SU-DHL-6 (cell line): ENCODE measurements at regions not wholly inside any gene's neighbourhood (a gene's known extent, or its start where the extent isn't known, plus 50 kb on each side); places are given as distances from the start of the nearest gene placed in this dataset.

Source experiments
- EZH2phosphoT487 ChIP-seq: fragments of 200-600 bp; sonication (generic), shearing (Covaris generic); conservative IDR thresholded peaks from 2 replicates; pipeline ENCODE4 v1.6.1; 2018; ENCODE audit warnings: mild to moderate bottlenecking, antibody characterized with exemption, low read length, moderate library complexity, mixed read lengths
- TF ChIP-seq, protein P1 (sequence below): fragments of 200-600 bp; sonication (generic); IDR thresholded peaks from one replicate; pipeline ENCODE4 v1.5.1; 2017; ENCODE audit warnings: antibody characterized with exemption, mild to moderate bottlenecking, low read length, moderate library complexity; ENCODE audit not compliant: insufficient read depth, poor library complexity, severe bottlenecking

DNA sequence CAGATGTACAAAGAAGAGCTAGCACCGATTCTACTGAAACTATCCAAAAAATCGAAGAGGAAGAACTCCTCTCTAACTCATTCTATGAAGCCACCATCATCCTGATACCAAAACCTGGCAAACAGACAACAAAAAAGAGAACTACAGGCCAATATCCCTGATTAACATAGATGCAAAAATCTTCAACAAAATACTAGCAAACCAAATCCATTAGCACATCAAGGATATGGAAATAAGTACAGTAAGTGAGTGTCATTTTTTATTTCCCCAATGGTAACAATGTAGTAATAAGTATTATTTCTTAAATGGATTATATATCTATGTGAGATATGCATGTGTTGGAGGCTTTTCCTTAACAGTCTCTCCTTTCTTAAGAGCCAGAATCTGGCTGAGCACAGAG, 134.5 kb upstream of the SMLR1 start:
- TF ChIP-seq, protein P1, sequence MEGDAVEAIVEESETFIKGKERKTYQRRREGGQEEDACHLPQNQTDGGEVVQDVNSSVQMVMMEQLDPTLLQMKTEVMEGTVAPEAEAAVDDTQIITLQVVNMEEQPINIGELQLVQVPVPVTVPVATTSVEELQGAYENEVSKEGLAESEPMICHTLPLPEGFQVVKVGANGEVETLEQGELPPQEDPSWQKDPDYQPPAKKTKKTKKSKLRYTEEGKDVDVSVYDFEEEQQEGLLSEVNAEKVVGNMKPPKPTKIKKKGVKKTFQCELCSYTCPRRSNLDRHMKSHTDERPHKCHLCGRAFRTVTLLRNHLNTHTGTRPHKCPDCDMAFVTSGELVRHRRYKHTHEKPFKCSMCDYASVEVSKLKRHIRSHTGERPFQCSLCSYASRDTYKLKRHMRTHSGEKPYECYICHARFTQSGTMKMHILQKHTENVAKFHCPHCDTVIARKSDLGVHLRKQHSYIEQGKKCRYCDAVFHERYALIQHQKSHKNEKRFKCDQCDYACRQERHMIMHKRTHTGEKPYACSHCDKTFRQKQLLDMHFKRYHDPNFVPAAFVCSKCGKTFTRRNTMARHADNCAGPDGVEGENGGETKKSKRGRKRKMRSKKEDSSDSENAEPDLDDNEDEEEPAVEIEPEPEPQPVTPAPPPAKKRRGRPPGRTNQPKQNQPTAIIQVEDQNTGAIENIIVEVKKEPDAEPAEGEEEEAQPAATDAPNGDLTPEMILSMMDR, result no peak
- TF ChIP-seq EZH2phosphoT487, result no peak
